Heart right ventricle (tissue), 16 donors: ENCODE measurements at regions not wholly inside any gene's neighbourhood (a gene's known extent, or its start where the extent isn't known, plus 50 kb on each side); places are given as distances from the start of the nearest gene placed in this dataset.

Source experiments
- ATAC-seq, 8 donors: fragments of 200-7000 bp; cut with Tn5 transposase; one replicate each; pipeline ENCODE4 v1.9.1; 2020; ENCODE audit warnings: mild to moderate bottlenecking in 8 of 8, moderate library complexity in 8 of 8, moderate number of reproducible peaks in 1 of 8
- DNase-seq, 2 donors: peaks; one replicate each; pipeline ENCODE4 v3.0.0-alpha.2; 2020
- H3K27ac ChIP-seq, 10 donors: fragments of 200-600 bp; sonication (generic) in 2 of 10; one replicate each; pipeline versions ENCODE4 v1.5.0 to v1.8.0; 2020 to 2022; ENCODE audit warnings: mild to moderate bottlenecking in 3 of 10
- H3K27me3 ChIP-seq, 7 donors: fragments of 200-600 bp; one replicate each; pipeline ENCODE4 v1.8.0; 2021 to 2022; ENCODE audit warnings: mild to moderate bottlenecking in 2 of 7
- H3K36me3 ChIP-seq, 9 donors: fragments of 200-600 bp; sonication (generic) in 1 of 9; one replicate each; pipeline versions ENCODE4 v1.5.0 to v1.8.0; 2020 to 2022; ENCODE audit warnings: mild to moderate bottlenecking in 2 of 9
- H3K4me1 ChIP-seq, 9 donors: fragments of 200-600 bp; sonication (generic) in 1 of 9; one replicate each; pipeline versions ENCODE4 v1.5.0 to v1.8.0; 2020 to 2022; ENCODE audit warnings: mild to moderate bottlenecking in 4 of 9
- H3K4me3 ChIP-seq, 10 donors: fragments of 200-600 bp; sonication (generic) in 2 of 10; one replicate each; pipeline versions ENCODE4 v1.5.0 to v1.8.0; 2020 to 2022; ENCODE audit warnings: mild to moderate bottlenecking in 7 of 10, moderate library complexity in 2 of 10
- H3K9me3 ChIP-seq, 11 donors: fragments of 200-600 bp in 10 of 11; sonication (generic) in 2 of 11; one replicate each; pipeline versions ENCODE4 v1.5.0 to v1.8.0; 2013 to 2022; ENCODE audit warnings: mild to moderate bottlenecking in 2 of 11, control low read depth in 1 of 11, moderate library complexity in 1 of 11
- WGBS, 2 donors: extraction: QIAGEN DNeasy Blood & Tissue Kit; methylation state at CpG; one replicate each; pipeline ENCODE4 v1.1.7; 2013; ENCODE audit warnings: inconsistent platforms in 1 of 2; 5-methylcytosine and 5-hydroxymethylcytosine counted together
- intact Hi-C, 10 donors: fragments of 100-400 bp; cut with DNase I; formaldehyde crosslinking; loops; one replicate each; pipeline versions ENCODE4 v1.11.1 to v1.14.2; 2022
- TF ChIP-seq, protein P1 (sequence below), 9 donors: fragments of 200-600 bp; sonication (generic) in 2 of 9; IDR thresholded peaks; one replicate each; pipeline versions ENCODE4 v1.5.0 to v1.8.0; 2021 to 2022; ENCODE audit warnings: antibody characterized with exemption in 9 of 9, mild to moderate bottlenecking in 5 of 9, moderate library complexity in 1 of 9
- donor health status: Arrhythmogenic right ventricular cardiomyopathy.
- donor health status: ischemic (EF 13 %, LVEDD 7.1; RV severe dilation, severe dysfunction).
- donor health status: healthy with polysubstance abuse.
- donor health status: DM: no; HTN: yes; CAD: no.
- donor health status: DM: no; HTN: no; CAD: no.
- donor health status: ischemic (EF 25% LVEDD 6.9; RV normal size, moderate dysfunction).
- donor health status: ischemic (EF 25% LVEDD 5.7; RV mildly dilated, moderate dysfunction).
- donor health status: healthy.
- donor health status: DM: yes; HTN: yes; CAD: no.
- donor health status: Ischemic cardiomyopathy.
- donor health status: ischemic (EF 35%, LVEDD 5.7; RV mildly dilated, moderate dysfunction).
- donor health status: nonischemic (EF 11% LVEDD 7.7; RV severe dilation, severe dysfunction).
- donor health status: DM: yes; HTN: yes; CAD: no.
- donor health status: PGD.
- donor health status: ischemic (EF 29% LVEDD 5.4; RV normal size, mild dysfunction).
- donor health status: nonischemic (EF 23%, LVEDD 6.1; RV moderate dilation, normal function).

DNA sequence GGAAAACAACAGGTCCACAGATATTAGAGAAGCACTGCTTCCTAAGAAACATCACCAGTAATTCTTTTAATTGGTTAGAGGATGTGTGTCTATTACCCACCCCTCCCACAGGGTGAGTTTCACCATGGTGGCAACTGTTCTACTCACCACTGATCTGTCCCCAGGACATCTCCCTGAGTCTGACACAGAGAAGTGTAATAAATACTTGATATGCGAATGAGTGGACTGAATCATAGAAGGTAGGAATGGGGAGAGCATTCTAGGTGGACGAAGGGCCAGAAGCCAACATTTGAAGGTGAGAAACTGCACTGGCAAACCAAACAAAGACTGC, 452.7 kb upstream of the PROK2 start:
- no peak for ATAC-seq

DNA sequence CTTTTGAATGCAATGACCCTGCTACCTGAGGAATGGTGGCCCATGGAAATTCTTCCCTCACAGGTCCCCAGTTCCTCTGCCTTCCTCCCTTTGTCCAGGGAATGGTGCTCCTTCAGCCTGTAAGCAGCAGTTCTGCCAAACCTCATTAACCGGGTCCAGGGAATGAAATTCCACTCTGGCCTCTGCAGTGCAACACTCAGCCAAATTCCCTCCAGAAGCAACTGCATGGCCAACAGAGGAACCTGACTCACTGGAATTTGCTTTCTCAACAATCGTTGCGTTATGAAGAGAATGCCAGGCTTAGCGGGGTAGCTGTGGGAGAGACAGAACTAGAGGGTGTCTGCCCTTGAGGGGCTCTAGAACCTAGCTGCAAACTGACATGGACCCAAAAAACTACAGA, 449.4 kb upstream of the PROK2 start:
- H3K4me1 ChIP-seq = peaks cover 0 to 18% (median 0%) of the 10 kb centered on the region in 9 donors
- H3K4me3 ChIP-seq = no peak overlapping the region
- no peaks in the 10 kb centered on the region for H3K36me3 ChIP-seq
- peaks cover 0 to 5% (median 0%) of the 10 kb centered on the region in 7 donors for H3K27me3 ChIP-seq
- 30 to 38% methylated on average over 4 of the region's 4 CpGs for WGBS, 2 donors
- no peak for DNase-seq
- TF ChIP-seq, protein P1, sequence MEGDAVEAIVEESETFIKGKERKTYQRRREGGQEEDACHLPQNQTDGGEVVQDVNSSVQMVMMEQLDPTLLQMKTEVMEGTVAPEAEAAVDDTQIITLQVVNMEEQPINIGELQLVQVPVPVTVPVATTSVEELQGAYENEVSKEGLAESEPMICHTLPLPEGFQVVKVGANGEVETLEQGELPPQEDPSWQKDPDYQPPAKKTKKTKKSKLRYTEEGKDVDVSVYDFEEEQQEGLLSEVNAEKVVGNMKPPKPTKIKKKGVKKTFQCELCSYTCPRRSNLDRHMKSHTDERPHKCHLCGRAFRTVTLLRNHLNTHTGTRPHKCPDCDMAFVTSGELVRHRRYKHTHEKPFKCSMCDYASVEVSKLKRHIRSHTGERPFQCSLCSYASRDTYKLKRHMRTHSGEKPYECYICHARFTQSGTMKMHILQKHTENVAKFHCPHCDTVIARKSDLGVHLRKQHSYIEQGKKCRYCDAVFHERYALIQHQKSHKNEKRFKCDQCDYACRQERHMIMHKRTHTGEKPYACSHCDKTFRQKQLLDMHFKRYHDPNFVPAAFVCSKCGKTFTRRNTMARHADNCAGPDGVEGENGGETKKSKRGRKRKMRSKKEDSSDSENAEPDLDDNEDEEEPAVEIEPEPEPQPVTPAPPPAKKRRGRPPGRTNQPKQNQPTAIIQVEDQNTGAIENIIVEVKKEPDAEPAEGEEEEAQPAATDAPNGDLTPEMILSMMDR (IDR thresholded peaks at IDR 0.05) = no peak
- H3K9me3 ChIP-seq = no peaks in the 10 kb centered on the region
- peak in 7 of 8 donors; percentile 31 to 89 (median 57) for ATAC-seq
- H3K27ac ChIP-seq = no peak overlapping the region
- intact Hi-C loops = no loop called here

More for the DNA sequence above, 452.7 kb upstream of the PROK2 start:
- intact Hi-C loops = no loop called here
- WGBS, 2 donors = 94 to 97% methylated on average over 2 of the region's 2 CpGs
- H3K4me3 ChIP-seq = no peak overlapping the region
- H3K27ac ChIP-seq = no peak overlapping the region
- no peaks in the 10 kb centered on the region for H3K9me3 ChIP-seq
- TF ChIP-seq, protein P1 (IDR thresholded peaks at IDR 0.05) = no peak
- no peaks in the 10 kb centered on the region for H3K36me3 ChIP-seq
- no peaks in the 10 kb centered on the region for H3K27me3 ChIP-seq
- DNase-seq = no peak
- peaks cover 0 to 18% (median 0%) of the 10 kb centered on the region in 9 donors for H3K4me1 ChIP-seq

DNA sequence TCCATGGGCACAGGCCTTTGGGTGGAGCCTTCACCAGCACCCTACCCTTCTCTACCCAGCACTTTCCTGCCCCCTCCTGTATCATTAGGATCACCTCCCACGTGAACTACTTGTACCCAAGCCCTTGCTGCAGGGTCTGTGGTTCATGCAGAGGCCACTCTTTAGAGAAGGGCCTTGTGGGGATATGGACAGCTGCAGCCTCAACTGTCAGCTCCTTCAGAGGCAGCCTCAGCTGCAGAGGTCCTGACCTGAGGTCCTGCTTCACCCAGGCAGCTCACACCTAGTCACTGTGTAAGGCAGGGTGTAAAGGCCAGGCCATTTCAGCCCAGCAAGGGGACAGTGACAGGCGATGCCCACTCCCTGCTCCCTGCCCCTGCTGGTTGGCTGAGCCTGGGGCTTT, 448.6 kb upstream of the PROK2 start:
- TF ChIP-seq, protein P1 (IDR thresholded peaks at IDR 0.05) = no peak
- 94 to 99% methylated on average over 2 of the region's 2 CpGs for WGBS, 2 donors
- H3K4me1 ChIP-seq = peaks cover 0 to 18% (median 0%) of the 10 kb centered on the region in 9 donors
- intact Hi-C loops = no loop called here
- H3K36me3 ChIP-seq = no peaks in the 10 kb centered on the region
- H3K4me3 ChIP-seq = no peak overlapping the region
- H3K9me3 ChIP-seq = no peaks in the 10 kb centered on the region
- DNase-seq (no peak), ATAC-seq (peak in 1 of 8 donors; percentile 37)
- H3K27me3 ChIP-seq = peaks cover 0 to 5% (median 0%) of the 10 kb centered on the region in 7 donors
- H3K27ac ChIP-seq = no peak overlapping the region

DNA sequence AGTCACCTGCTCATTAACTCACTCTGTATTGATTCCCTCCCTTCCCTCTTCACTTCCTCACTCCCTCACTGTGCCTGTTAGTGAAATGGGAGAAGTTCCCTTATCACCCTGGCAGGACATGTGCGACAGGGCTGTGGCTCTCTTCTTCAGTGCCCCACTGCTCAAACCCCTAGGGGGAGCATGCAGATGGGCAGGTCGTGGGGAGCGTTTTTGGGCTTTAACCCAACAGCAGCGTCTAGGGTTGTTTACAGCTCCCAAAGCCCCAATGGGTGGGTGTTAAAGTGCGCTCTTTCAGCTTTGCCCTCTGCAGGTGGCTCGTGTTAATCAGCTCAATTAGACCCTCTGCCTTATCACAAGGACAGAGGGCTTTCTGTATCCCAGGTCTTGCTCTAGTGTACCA, 447.8 kb upstream of the PROK2 start:
- DNase-seq = no peak
- no peak for ATAC-seq
- 81 to 83% methylated on average over 6 of the region's 6 CpGs for WGBS, 2 donors
- no peak overlapping the region for H3K27ac ChIP-seq
- H3K36me3 ChIP-seq = no peaks in the 10 kb centered on the region
- no peak overlapping the region for H3K4me3 ChIP-seq
- H3K27me3 ChIP-seq = peaks cover 0 to 5% (median 0%) of the 10 kb centered on the region in 7 donors
- peaks cover 0 to 10% (median 3%) of the 10 kb centered on the region in 9 donors for H3K4me1 ChIP-seq
- H3K9me3 ChIP-seq = no peaks in the 10 kb centered on the region
- TF ChIP-seq, protein P1 (IDR thresholded peaks at IDR 0.05) = no peak
- intact Hi-C loops = no loop called here
